ENCODE measurements at regions not wholly inside any gene's neighbourhood (a gene's known extent, or its start where the extent isn't known, plus 50 kb on each side); places are given as distances from the start of the nearest gene placed in this dataset.

DNA sequence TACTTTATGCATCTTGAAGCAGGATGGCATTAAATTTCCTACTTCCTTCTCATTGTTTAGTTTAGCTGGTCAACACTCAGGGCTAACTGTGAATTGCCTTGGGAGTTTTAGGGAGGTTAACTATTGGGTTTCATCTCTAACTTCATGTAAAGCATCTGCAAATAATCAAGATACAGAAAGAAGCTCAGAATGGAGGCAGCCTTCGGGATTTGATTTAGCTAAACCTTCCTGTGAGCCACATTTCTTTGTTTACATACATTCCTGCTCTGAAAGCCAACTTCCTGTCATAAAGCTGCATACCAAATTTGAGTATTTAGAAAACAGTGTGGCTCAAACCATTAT, 131.7 kb upstream of the PCDH18 start:
- no peak overlapping the region for H3K27ac ChIP-seq (ENCODE audit: control insufficient read depth, insufficient read depth)
- H2AFZ ChIP-seq (ENCODE audit: control insufficient read depth, low read depth, low read length): no peak overlapping the region
- ChIA-PET RAD21 (ENCODE audit: unreplicated experiment) (no interaction called here), SMC1A (ENCODE audit: uncharacterized antibody, unreplicated experiment) (interaction anchor here (0.9 to 1.8 kb wide), 3 partner anchors 11 to 99 kb away, joined by 3 to 6 read pairs (median 4); no protein-coding TSS in a partner anchor), CTCF (interaction anchor here (1.2 to 2.5 kb wide), 2 partner anchors 11 to 17 kb away, joined by 4 to 8 read pairs; no protein-coding TSS in a partner anchor), POLR2A (no interaction called here)
- no peak overlapping the region for H3K4me3 ChIP-seq
- no peak overlapping the region for H3K4me2 ChIP-seq (ENCODE audit: control insufficient read depth, insufficient read depth)
- H3K27me3 ChIP-seq (replicated peaks in 1 of 2; ENCODE audit: control insufficient read depth in 2 of 2, insufficient read depth in 2 of 2, low read length in 1 of 2): no peaks in the 10 kb centered on the region
- H3K9me3 ChIP-seq (replicated peaks; ENCODE audit: control insufficient read depth, insufficient read depth, low read length): no peaks in the 10 kb centered on the region
- WGBS (ENCODE audit: insufficient coverage, insufficient replicate concordance, low lambda C conversion rate, missing lambda C conversion rate): 0% methylated on average over 1 of the region's 1 CpG
- intact Hi-C loops (cut with micrococcal nuclease; ENCODE audit: unreplicated experiment) (no loop called here), in situ Hi-C loops (cut with MboI) (no loop called here)
- H4K20me1 ChIP-seq (ENCODE audit: control insufficient read depth, insufficient read depth): no peaks in the 10 kb centered on the region
- FAIRE-seq: no peak
- no peaks in the 10 kb centered on the region for H3K4me1 ChIP-seq (ENCODE audit: control insufficient read depth, insufficient read depth, low read length)
- H3K9ac ChIP-seq (ENCODE audit: control insufficient read depth, insufficient read depth, low read length): no peak overlapping the region
- no peak for ATAC-seq
- H3K36me3 ChIP-seq (ENCODE audit: control insufficient read depth in 2 of 2, insufficient read depth in 2 of 2, low read length in 1 of 2): no peaks in the 10 kb centered on the region
- H3K79me2 ChIP-seq (ENCODE audit: control insufficient read depth, insufficient read depth, low read length): no peaks in the 10 kb centered on the region
- BruUV-seq (replicated peaks): no TSS peak
- DNase-seq (ENCODE audit: low read depth, low spot score): no peak
- TF ChIP-seq POU2F2 (IDR thresholded peaks at IDR 0.05; ENCODE audit: borderline replicate concordance, low read depth, low read length) (no peak), NRF1 (conservative IDR thresholded peaks at IDR 0.05; ENCODE audit: low read depth, low read length) (no peak), GATAD2B (conservative IDR thresholded peaks at IDR 0.05; ENCODE audit: low read depth) (no peak), YY1 (IDR thresholded peaks at IDR 0.05; ENCODE audit: low read depth, low read length) (no peak), BHLHE40 (IDR thresholded peaks at IDR 0.05; ENCODE audit: borderline replicate concordance in 1 of 2, low read depth in 2 of 2, low read length in 1 of 2) (no peak), ZNF217 (IDR thresholded peaks at IDR 0.05) (no peak), HSF1 (IDR thresholded peaks at IDR 0.05; ENCODE audit: low read depth, low read length) (no peak), YBX1 (IDR thresholded peaks at IDR 0.05) (no peak), RAD21 (IDR thresholded peaks at IDR 0.05; ENCODE audit: insufficient read depth, low read depth, low read length) (no peak), BRCA1 (IDR thresholded peaks at IDR 0.05; ENCODE audit: low read depth, low read length) (no peak), SP1 (IDR thresholded peaks at IDR 0.05; ENCODE audit: low read depth, low read length) (no peak), ZZZ3 (IDR thresholded peaks at IDR 0.05; ENCODE audit: control insufficient read depth, insufficient read length, low read depth) (no peak), LARP7 (IDR thresholded peaks at IDR 0.05) (no peak), CEBPB (IDR thresholded peaks at IDR 0.05; ENCODE audit: borderline replicate concordance in 1 of 2, low read depth in 2 of 2, low read length in 2 of 2) (no peak), SREBF1 (IDR thresholded peaks at IDR 0.05; ENCODE audit: low read length) (no peak)

Measured in GM12878 (cell line).